ENCODE measurements at regions not wholly inside any gene's neighbourhood (a gene's known extent, or its start where the extent isn't known, plus 50 kb on each side); places are given as distances from the start of the nearest gene placed in this dataset.
"Not testable (repeated sequence)": the region's sequence is repeated elsewhere in the genome, so short reads cannot be mapped to it uniquely, and the experiment has no call there.

- not testable (repeated sequence) for DNase-seq
Observed at GRCh38 chr20:25813511-25813910, 116.9 kb upstream of the ZNF337 start.

GRCh38 chr20:25798174-25798993 is 101.7 kb upstream of the ZNF337 start:
- DNase-seq, result not testable (repeated sequence)

GRCh38 chr20:25797062-25797461 is 100.4 kb upstream of the ZNF337 start:
- not testable (repeated sequence) for DNase-seq

- not testable (repeated sequence) for DNase-seq
Observed at GRCh38 chr20:25777241-25777640, 80.6 kb upstream of the ZNF337 start.

- not testable (repeated sequence) for DNase-seq
Observed at GRCh38 chr20:25774711-25775110, 78.1 kb upstream of the ZNF337 start.

GRCh38 chr20:25774203-25774602 is 77.5 kb upstream of the ZNF337 start:
- DNase-seq, result not testable (repeated sequence)

GRCh38 chr20:25772437-25772836 is 75.8 kb upstream of the ZNF337 start:
- DNase-seq, result not testable (repeated sequence)

- not testable (repeated sequence) for DNase-seq
Observed at GRCh38 chr20:25771818-25772217, 75.2 kb upstream of the ZNF337 start.

- no peak for DNase-seq
Observed at GRCh38 chr20:25761596-25761995, 64.9 kb upstream of the ZNF337 start.

GRCh38 chr20:25761046-25761445 is 64.4 kb upstream of the ZNF337 start:
- not testable (repeated sequence) for DNase-seq

GRCh38 chr20:25750765-25751696 is 54.4 kb upstream of the ZNF337 start:
- peak; percentile 15 for DNase-seq

GRCh38 chr20:25750220-25750764 is 53.6 kb upstream of the ZNF337 start:
- DNase-seq, result no peak

- DNase-seq, result no peak
Observed at GRCh38 chr20:25749649-25750048, 53.0 kb upstream of the ZNF337 start.
